ENCODE measurements at regions not wholly inside any gene's neighbourhood (a gene's known extent, or its start where the extent isn't known, plus 50 kb on each side); places are given as distances from the start of the nearest gene placed in this dataset.
"Not testable (repeated sequence)": the region's sequence is repeated elsewhere in the genome, so short reads cannot be mapped to it uniquely, and the experiment has no call there.

- peak; percentile 35 to 40 for DNase-seq (ENCODE audit: low read depth in 2 of 2)
Observed at GRCh38 chr11:71638801-71639519, 56.3 kb upstream of the KRTAP5-11 start.

DNA sequence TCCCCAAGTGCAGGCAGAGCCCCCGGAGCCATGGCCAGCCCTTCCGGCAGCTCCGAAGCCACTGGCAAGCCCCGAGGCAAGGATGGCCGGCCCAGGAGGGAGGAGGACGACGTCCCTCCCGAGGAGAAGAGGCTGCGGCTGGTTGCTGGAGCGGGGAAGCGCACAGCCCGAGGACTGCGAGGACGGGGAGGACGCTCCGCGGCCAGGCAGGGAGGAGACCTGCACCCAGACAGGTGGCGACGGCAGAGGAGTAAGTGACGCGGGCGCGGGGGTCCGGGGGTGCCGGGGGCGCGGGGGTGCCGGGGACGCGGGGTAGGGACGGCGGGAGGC is 56.8 kb upstream of the KRTAP5-11 start:
- not testable (repeated sequence) for DNase-seq (ENCODE audit: low read depth in 2 of 2)

DNA sequence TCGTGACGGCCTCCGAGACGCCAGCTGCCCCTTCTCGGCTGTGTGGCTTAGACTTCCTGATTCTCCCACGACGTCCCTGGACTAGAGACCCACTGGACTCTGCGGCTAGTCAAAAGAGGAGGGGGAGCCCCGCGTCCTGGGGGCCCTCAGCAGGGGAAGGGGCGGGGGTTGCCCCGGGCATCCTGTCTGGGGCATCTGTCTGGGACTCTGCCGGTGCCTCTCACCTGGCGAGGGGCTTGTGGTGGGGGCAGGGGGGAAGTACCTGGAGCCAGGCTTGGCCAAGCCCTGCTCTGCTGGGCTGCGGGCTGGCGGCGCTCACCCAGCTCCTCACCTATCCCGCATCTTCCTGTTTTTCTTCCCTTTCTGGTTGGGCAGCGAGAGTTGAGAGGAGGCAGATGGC is 57.2 kb upstream of the KRTAP5-11 start:
- DNase-seq (ENCODE audit: low read depth in 2 of 2), result not testable (repeated sequence)

DNA sequence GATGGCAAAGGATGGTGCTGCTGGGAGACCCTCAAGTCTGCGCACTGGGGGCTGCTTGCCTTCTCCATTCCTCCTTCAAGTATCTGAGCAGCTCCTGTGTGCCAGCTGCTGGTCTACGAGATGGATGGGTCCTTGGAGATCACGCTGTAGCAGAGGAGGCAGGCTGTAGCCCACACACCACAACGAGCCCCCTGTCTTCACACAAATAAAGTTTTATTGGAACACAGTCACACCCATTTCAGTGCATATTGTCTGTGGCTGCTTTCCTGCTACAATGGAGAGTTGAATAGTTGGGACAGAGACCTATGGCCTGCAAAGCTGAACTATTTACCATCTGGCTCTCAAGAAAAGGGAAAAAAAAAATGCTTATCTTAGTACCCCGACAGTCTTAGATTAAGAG is 64.4 kb upstream of the KRTAP5-11 start:
- not testable (repeated sequence) for DNase-seq (ENCODE audit: low read depth in 2 of 2)

- not testable (repeated sequence) for DNase-seq (ENCODE audit: low read depth in 2 of 2)
Observed at GRCh38 chr11:71652998-71653397, 70.3 kb upstream of the KRTAP5-11 start.

GRCh38 chr11:71654423-71654822 is 71.7 kb upstream of the KRTAP5-11 start:
- not testable (repeated sequence) for DNase-seq (ENCODE audit: low read depth in 2 of 2)

GRCh38 chr11:71655041-71655440 is 72.4 kb upstream of the KRTAP5-11 start:
- DNase-seq (ENCODE audit: low read depth in 2 of 2), result not testable (repeated sequence)

DNA sequence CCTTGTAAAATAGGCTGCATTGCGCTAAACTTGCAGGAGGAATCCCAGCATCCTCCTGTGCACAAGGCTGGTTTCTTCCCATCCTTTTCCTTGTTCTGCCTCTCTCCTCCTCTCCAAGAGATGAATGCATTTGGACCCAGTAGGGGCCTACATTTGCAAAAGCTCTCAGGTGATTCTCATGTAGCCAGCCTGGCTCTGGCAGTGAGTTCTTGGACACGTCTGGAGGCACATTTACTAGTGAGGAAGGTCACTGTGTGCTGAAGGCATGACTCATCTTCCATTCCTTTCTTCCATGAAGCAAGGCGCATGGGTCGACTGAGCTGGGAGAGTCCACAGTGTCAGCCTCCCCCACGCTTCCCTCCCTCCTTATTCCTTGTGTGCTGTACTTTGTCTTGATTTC is 73.8 kb upstream of the KRTAP5-11 start:
- not testable (repeated sequence) for DNase-seq (ENCODE audit: low read depth in 2 of 2)

DNA sequence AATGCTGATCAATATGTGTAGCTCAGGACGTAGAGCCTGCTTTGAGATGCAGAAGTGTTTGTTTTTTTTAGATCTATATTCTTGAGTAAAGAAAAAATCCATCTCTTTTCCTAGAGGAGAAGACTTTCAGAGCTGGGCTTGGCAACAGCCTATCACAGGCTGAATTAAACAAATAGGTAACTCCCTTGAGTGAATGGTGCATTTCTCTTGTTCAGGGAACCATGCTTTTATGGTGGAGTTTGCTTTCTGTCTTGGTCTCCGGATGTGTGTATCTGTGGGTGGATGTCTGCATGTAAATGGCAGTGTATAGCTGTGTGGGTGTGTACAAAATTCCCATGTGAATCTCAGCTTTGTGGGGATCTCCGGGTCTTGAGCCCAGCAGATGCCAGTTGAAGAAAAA is 82.3 kb upstream of the KRTAP5-11 start:
- not testable (repeated sequence) for DNase-seq (ENCODE audit: low read depth in 2 of 2)

- DNase-seq (ENCODE audit: low read depth in 2 of 2), result not testable (repeated sequence)
Observed at GRCh38 chr11:71698110-71698509, 115.4 kb upstream of the KRTAP5-11 start.

GRCh38 chr11:71698961-71699360 is 116.3 kb upstream of the KRTAP5-11 start:
- not testable (repeated sequence) for DNase-seq (ENCODE audit: low read depth in 2 of 2)

DNA sequence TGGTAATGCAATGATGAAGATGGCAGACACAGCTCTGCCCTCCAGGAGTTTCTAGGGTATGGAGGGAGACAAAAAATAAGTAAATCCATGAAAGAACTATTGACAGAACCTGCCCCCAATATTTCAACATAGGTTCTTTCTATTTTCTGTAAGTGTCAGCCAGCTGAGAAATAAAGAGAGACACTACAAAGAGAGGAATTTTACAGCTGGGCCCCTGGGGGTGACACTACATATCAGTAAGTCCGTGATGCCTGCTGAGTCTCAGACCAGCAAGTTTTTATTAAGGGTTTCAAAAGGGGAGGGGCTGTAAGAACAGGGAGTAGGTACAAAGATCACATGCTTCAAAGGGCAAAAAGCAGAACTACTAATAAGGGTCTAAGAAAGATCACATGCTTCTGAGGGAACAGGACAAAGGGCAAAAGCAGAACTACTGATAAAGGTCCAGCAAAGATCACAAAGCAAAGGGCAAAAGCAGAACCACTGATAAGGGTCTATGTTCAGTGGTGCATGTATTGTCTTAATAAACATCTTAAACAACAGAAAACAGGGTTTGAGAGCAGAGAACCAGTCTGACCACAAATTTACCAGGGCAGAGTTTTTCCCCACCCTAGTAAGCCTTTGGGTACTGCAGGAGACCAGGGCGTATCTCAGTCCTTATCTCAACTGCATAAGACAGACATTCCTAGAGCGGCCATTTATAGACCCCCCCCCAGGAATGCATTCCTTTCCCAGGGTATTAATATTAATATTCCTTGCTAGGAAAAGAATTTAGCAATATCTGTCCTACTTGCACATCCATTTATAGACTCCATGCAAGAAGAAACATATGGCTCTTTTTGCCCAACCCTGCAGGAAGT is 119.0 kb upstream of the KRTAP5-11 start:
- not testable (repeated sequence) for DNase-seq (ENCODE audit: low read depth in 2 of 2)

GRCh38 chr11:71705086-71705737 is 122.5 kb upstream of the KRTAP5-11 start:
- DNase-seq (ENCODE audit: low read depth in 2 of 2), result not testable (repeated sequence)

- not testable (repeated sequence) for DNase-seq (ENCODE audit: low read depth in 2 of 2)
Observed at GRCh38 chr11:71705738-71706432, 123.2 kb upstream of the KRTAP5-11 start.

- DNase-seq (ENCODE audit: low read depth in 2 of 2), result not testable (repeated sequence)
Observed at GRCh38 chr11:71707083-71707482, 124.4 kb upstream of the KRTAP5-11 start.

- DNase-seq (ENCODE audit: low read depth in 2 of 2), result not testable (repeated sequence)
Observed at GRCh38 chr11:71709541-71709940, 123.5 kb upstream of the DEFB108B start.

DNA sequence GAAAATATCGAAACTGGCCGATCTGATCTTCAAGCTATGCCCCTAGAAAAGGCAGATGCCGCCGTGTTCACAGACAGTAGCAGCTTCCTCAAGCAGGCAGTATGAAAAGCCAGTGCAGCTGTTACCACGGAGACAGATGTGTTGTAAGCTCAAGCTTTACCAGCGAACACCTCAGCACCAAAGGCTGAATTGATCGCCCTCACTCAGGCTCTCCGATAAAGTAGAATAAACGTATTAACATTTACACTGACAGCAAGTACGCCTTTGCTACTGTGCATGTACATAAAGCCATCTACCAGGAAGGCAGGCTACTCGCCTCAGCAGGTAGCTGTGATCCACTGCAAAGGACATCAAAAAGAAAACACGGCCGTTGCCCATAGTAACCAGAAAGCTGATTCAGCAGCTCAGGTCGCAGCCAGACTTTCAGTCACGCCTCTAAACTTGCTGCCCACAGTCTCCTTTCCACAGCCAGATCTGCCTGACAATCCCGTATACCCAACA is 122.8 kb upstream of the DEFB108B start:
- not testable (repeated sequence) for DNase-seq (ENCODE audit: low read depth in 2 of 2)

GRCh38 chr11:71710701-71711385 is 122.2 kb upstream of the DEFB108B start:
- not testable (repeated sequence) for DNase-seq (ENCODE audit: low read depth in 2 of 2)

DNA sequence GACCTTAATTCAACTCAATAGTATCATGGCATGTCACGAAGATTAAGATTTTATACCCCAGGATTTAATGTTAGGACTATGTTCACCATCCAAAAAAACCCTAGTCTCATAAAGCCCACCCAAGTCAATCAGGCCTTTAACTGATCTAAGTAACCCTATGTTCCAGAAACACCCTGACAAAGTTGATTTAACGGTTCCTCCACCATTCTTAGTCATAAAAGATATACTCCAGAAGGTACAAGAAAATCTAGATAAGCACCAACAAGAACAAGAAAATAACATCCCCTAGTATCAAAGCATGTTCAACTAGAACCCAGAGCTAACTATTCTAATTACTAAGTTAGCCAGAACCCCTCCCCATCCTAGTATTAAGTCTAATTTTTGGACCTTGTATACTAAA is 120.7 kb upstream of the DEFB108B start:
- not testable (repeated sequence) for DNase-seq (ENCODE audit: low read depth in 2 of 2)

DNA sequence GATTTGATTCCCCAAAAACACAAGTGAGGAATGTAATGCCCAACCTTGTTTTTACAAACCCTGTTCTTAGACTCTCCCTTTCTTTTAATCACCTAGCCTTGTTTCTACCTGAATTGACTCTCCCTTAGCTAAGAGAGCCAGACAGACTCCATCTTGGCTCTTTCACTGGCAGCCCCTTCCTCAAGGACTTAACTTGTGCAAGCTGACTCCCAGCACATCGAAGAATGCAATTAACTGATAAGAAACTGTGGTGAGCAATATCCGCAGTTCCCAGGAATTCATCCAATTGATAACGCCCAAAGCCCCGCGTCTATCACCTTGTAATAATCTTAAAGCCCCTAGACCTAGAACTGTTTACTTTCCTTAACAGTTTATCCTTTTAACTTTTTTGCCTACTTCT is 120.2 kb upstream of the DEFB108B start:
- not testable (repeated sequence) for DNase-seq (ENCODE audit: low read depth in 2 of 2)

GRCh38 chr11:71714510-71714909 is 118.5 kb upstream of the DEFB108B start:
- not testable (repeated sequence) for DNase-seq (ENCODE audit: low read depth in 2 of 2)

Measured in stimulated activated CD8-positive, alpha-beta memory T cell treated with anti-CD3 and anti-CD28 coated beads, Interleukin-7, amount 100 ng/mL, for 1 hour (primary cell).